ENCODE measurements at regions not wholly inside any gene's neighbourhood (a gene's known extent, or its start where the extent isn't known, plus 50 kb on each side); places are given as distances from the start of the nearest gene placed in this dataset.

GRCh38 chr11:116428638-116428975 lies 344.2 kb downstream of the BUD13 start:
- no peaks in the 10 kb centered on the region for H3K36me3 ChIP-seq
- no peak overlapping the region for H3K27ac ChIP-seq
- ATAC-seq, result no peak
- peaks cover 0 to 10% (median 0%) of the 10 kb centered on the region in 3 donors for H3K4me1 ChIP-seq
- no peak overlapping the region for H3K4me3 ChIP-seq
- WGBS, 2 donors (ENCODE audit: low coverage in 1 of 2), result 86 to 93% methylated on average over 3 to 4 of the region's 6 CpGs
- no peaks in the 10 kb centered on the region for H3K27me3 ChIP-seq
- no peaks in the 10 kb centered on the region for H3K9me3 ChIP-seq
- TF ChIP-seq POLR2AphosphoS5 (IDR thresholded peaks at IDR 0.05), result no peak
- no peak for TF ChIP-seq EP300 (IDR thresholded peaks at IDR 0.05)
- no peak for TF ChIP-seq POLR2A (IDR thresholded peaks at IDR 0.05)
- TF ChIP-seq CTCF (IDR thresholded peaks at IDR 0.05), result no peak

GRCh38 chr11:116427903-116428637 lies 344.7 kb downstream of the BUD13 start:
- WGBS, 2 donors (ENCODE audit: low coverage in 1 of 2), result 11 to 44% methylated on average over 7 to 9 of the region's 11 CpGs
- Histone ChIP-seq H3K27me3 (no peaks in the 10 kb centered on the region), H3K36me3 (no peaks in the 10 kb centered on the region), H3K9me3 (no peaks in the 10 kb centered on the region), H3K4me1 (peaks cover 0 to 10% (median 0%) of the 10 kb centered on the region in 3 donors), H3K4me3 (no peak overlapping the region), H3K27ac (no peak overlapping the region)
- ATAC-seq, result no peak
- TF ChIP-seq CTCF (IDR thresholded peaks at IDR 0.05) (no peak), EP300 (IDR thresholded peaks at IDR 0.05) (no peak), POLR2AphosphoS5 (IDR thresholded peaks at IDR 0.05) (no peak), POLR2A (IDR thresholded peaks at IDR 0.05) (no peak)

- TF ChIP-seq POLR2A (IDR thresholded peaks at IDR 0.05) (no peak), CTCF (IDR thresholded peaks at IDR 0.05) (no peak), POLR2AphosphoS5 (IDR thresholded peaks at IDR 0.05) (no peak), EP300 (IDR thresholded peaks at IDR 0.05) (no peak)
- WGBS, 2 donors (ENCODE audit: low coverage in 1 of 2), result 43% methylated on average over 3 of the region's 3 CpGs; no CpG with 5 or more reads in 1 of the 2 donors
- ATAC-seq, result no peak
Observed at GRCh38 chr11:116427337-116427902, 345.4 kb downstream of the BUD13 start.

GRCh38 chr11:116426761-116427160 lies 346.0 kb downstream of the BUD13 start:
- no peak overlapping the region for H3K4me3 ChIP-seq
- H3K4me1 ChIP-seq, result peaks cover 0 to 10% (median 0%) of the 10 kb centered on the region in 3 donors
- no peaks in the 10 kb centered on the region for H3K27me3 ChIP-seq
- no peak for ATAC-seq
- H3K27ac ChIP-seq, result no peak overlapping the region
- no peaks in the 10 kb centered on the region for H3K36me3 ChIP-seq
- WGBS, 2 donors (ENCODE audit: low coverage in 1 of 2), result 17 to 42% methylated on average over 1 of the region's 1 CpG
- no peaks in the 10 kb centered on the region for H3K9me3 ChIP-seq
- no peak for TF ChIP-seq POLR2A (IDR thresholded peaks at IDR 0.05)
- TF ChIP-seq POLR2AphosphoS5 (IDR thresholded peaks at IDR 0.05), result no peak
- TF ChIP-seq EP300 (IDR thresholded peaks at IDR 0.05), result no peak

More at GRCh38 chr11:116427337-116427902, 345.4 kb downstream of the BUD13 start:
- Histone ChIP-seq H3K4me3 (no peak overlapping the region), H3K27me3 (no peaks in the 10 kb centered on the region), H3K9me3 (no peaks in the 10 kb centered on the region), H3K36me3 (no peaks in the 10 kb centered on the region), H3K4me1 (peaks cover 0 to 10% (median 0%) of the 10 kb centered on the region in 3 donors), H3K27ac (no peak overlapping the region)

- no peaks in the 10 kb centered on the region for H3K27me3 ChIP-seq
- H3K4me1 ChIP-seq, result peaks cover 0 to 10% (median 0%) of the 10 kb centered on the region in 3 donors
- no peak overlapping the region for H3K27ac ChIP-seq
- ATAC-seq, result no peak
- TF ChIP-seq POLR2A (IDR thresholded peaks at IDR 0.05) (no peak), EP300 (IDR thresholded peaks at IDR 0.05) (no peak), POLR2AphosphoS5 (IDR thresholded peaks at IDR 0.05) (no peak), CTCF (IDR thresholded peaks at IDR 0.05) (no peak)
- no peak overlapping the region for H3K4me3 ChIP-seq
- no peaks in the 10 kb centered on the region for H3K9me3 ChIP-seq
- no peaks in the 10 kb centered on the region for H3K36me3 ChIP-seq
- WGBS, 2 donors (ENCODE audit: low coverage in 1 of 2), result 90% methylated on average over 2 of the region's 4 CpGs; no CpG with 5 or more reads in 1 of the 2 donors
Observed at GRCh38 chr11:116424615-116425261, 348.0 kb downstream of the BUD13 start.

All from gastroesophageal sphincter (tissue), 4 donors.